Testis (tissue), 2 donors: ENCODE measurements at regions not wholly inside any gene's neighbourhood (a gene's known extent, or its start where the extent isn't known, plus 50 kb on each side); places are given as distances from the start of the nearest gene placed in this dataset.

Experiments used
- CTCF ChIP-seq, 3 experiments: fragments of 450-650 bp in 2 of 3; fragments of 200-600 bp in 1 of 3; sonication (generic) in 1 of 3; IDR thresholded peaks; one replicate each; pipeline ENCODE4 v1.5.1; 2016 to 2019; ENCODE audit warnings: antibody characterized with exemption in 3 of 3, mild to moderate bottlenecking in 2 of 3, moderate library complexity in 1 of 3
- POLR2A ChIP-seq: fragments of 450-650 bp; IDR thresholded peaks from one replicate; pipeline ENCODE4 v1.6.1; 2017; ENCODE audit warnings: antibody characterized with exemption, mild to moderate bottlenecking, moderate library complexity

GRCh38 chr6:63427951-63428350 is 108.2 kb upstream of the LGSN start:
- TF ChIP-seq CTCF (IDR thresholded peaks at IDR 0.05) (no peak), POLR2A (no peak)
